ENCODE measurements at regions not wholly inside any gene's neighbourhood (a gene's known extent, or its start where the extent isn't known, plus 50 kb on each side); places are given as distances from the start of the nearest gene placed in this dataset.

DNA sequence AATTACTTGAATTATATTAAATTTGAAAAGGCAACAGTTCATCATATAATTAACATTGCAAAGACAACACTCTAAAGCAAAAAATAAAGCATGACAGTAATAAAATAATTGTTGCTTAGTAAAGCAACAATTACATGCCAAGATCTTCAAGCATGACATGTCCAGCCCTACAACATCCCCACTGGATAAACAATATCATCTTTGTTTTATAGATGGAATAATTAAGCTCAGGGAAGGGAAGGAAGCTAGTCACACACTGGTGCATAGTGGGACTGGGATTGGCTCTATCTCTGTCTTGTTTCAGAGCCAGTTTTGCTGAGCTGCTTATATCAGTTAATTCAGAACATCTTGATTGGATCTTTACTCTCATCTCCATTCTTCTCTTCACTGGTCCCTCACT lies 49.9 kb upstream of the PARD3B start:
- Histone ChIP-seq H3K4me2 (ENCODE audit: low read length) (no peak overlapping the region), H3F3A (ENCODE audit: insufficient read depth, low read length) (no peaks in the 10 kb centered on the region), H3K9me2 (ENCODE audit: low read depth, low read length) (no peaks in the 10 kb centered on the region), H3K4me1 (ENCODE audit: insufficient read depth, low read length, severe bottlenecking) (no peaks in the 10 kb centered on the region), H3K36me3 (ENCODE audit: insufficient read depth, low read length) (no peaks in the 10 kb centered on the region), H3K27me3 (ENCODE audit: insufficient read depth, low read length) (no peaks in the 10 kb centered on the region), H3K79me2 (ENCODE audit: insufficient read depth, low read length) (no peaks in the 10 kb centered on the region), H2AFZ (ENCODE audit: low read length) (no peak overlapping the region), H3K9me3 (ENCODE audit: low read length) (no peaks in the 10 kb centered on the region), H4K20me1 (ENCODE audit: insufficient read depth, low read length) (no peaks in the 10 kb centered on the region), H3K27ac (ENCODE audit: low read depth, low read length, poor library complexity, severe bottlenecking) (no peak overlapping the region), H3K4me3 (ENCODE audit: low read depth, low read length, poor library complexity, severe bottlenecking) (no peak overlapping the region), H3K9ac (ENCODE audit: low read length) (no peak overlapping the region)
- TF ChIP-seq, protein P1, sequence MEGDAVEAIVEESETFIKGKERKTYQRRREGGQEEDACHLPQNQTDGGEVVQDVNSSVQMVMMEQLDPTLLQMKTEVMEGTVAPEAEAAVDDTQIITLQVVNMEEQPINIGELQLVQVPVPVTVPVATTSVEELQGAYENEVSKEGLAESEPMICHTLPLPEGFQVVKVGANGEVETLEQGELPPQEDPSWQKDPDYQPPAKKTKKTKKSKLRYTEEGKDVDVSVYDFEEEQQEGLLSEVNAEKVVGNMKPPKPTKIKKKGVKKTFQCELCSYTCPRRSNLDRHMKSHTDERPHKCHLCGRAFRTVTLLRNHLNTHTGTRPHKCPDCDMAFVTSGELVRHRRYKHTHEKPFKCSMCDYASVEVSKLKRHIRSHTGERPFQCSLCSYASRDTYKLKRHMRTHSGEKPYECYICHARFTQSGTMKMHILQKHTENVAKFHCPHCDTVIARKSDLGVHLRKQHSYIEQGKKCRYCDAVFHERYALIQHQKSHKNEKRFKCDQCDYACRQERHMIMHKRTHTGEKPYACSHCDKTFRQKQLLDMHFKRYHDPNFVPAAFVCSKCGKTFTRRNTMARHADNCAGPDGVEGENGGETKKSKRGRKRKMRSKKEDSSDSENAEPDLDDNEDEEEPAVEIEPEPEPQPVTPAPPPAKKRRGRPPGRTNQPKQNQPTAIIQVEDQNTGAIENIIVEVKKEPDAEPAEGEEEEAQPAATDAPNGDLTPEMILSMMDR (IDR thresholded peaks at IDR 0.05; ENCODE audit: low read length): no peak
- no peak for TF ChIP-seq EZH2 (IDR thresholded peaks at IDR 0.05; ENCODE audit: borderline replicate concordance, low read length)
